Endothelial cell of umbilical vein (primary cell): ENCODE measurements at regions not wholly inside any gene's neighbourhood (a gene's known extent, or its start where the extent isn't known, plus 50 kb on each side); places are given as distances from the start of the nearest gene placed in this dataset.

Experiments used
- BruUV-seq: library from RNA; stranded (reverse); fragments of 400-500 nt; replicated peaks from 2 replicates; lab custom pipeline; 2021; lab: Mats Ljungman, UMichigan
- CTCF ChIA-PET: fragments of 300-600, 350-600 bp; sonication (Branson Sonifier 250); formaldehyde crosslinking; loops from one replicate; lab custom pipeline; 2021; ENCODE audit warnings: antibody characterized with exemption, inconsistent platforms; lab: Charles Lee
- POLR2A ChIA-PET: fragments of 300-600, 350-600 bp; sonication (Branson Sonifier 250); formaldehyde crosslinking; loops from one replicate; lab custom pipeline; 2021; ENCODE audit warnings: antibody characterized with exemption, inconsistent platforms; lab: Charles Lee
- DNase-seq: peaks from one replicate; pipeline ENCODE4 v3.0.0-alpha.2; 2011; ENCODE audit warnings: low read depth, low spot score
- FAIRE-seq: peaks from 2 replicates; lab custom pipeline; 2011; peaks lifted over from hg19 to GRCh38; lab: Jason Lieb, UNC
- H2AFZ ChIP-seq: 2 replicates; pipeline ENCODE4 v1.6.0; 2012; ENCODE audit warnings: low read depth, low read length, control low read depth, inconsistent platforms
- H3K27ac ChIP-seq: 2 replicates; pipeline ENCODE4 v1.5.1; 2011; ENCODE audit warnings: low read depth, mild to moderate bottlenecking, control low read depth, low read length, moderate library complexity; ENCODE audit not compliant: insufficient read depth
- H3K27me3 ChIP-seq, 2 experiments: 2 replicates each; pipeline versions ENCODE4 v1.6.0 to v1.6.1; 2011; ENCODE audit warnings: low read length in 2 of 2, mixed read lengths in 1 of 2; ENCODE audit not compliant: control insufficient read depth in 2 of 2, insufficient read depth in 2 of 2
- H3K36me3 ChIP-seq, 2 experiments: 2 replicates in 1 of 2; 3 replicates in 1 of 2; pipeline ENCODE4 v1.5.1; 2011; ENCODE audit warnings: low read length in 2 of 2, mild to moderate bottlenecking in 1 of 2, moderate library complexity in 1 of 2; ENCODE audit not compliant: control insufficient read depth in 2 of 2, insufficient read depth in 2 of 2; ENCODE audit errors: extremely low read depth in 1 of 2
- H3K4me1 ChIP-seq: 3 replicates; pipeline ENCODE4 v1.5.1; 2011; ENCODE audit warnings: mild to moderate bottlenecking, low read length; ENCODE audit not compliant: control insufficient read depth, insufficient read depth; ENCODE audit errors: extremely low read depth
- H3K4me2 ChIP-seq: 2 replicates; pipeline ENCODE4 v1.6.1; 2011; ENCODE audit warnings: low read length, control low read depth, mixed read lengths; ENCODE audit not compliant: insufficient read depth
- H3K4me3 ChIP-seq, 3 experiments: fragments of 200-600 bp in 1 of 3; sonication (generic), shearing (Covaris generic) in 1 of 3; replicated peaks in 1 of 3; 2 replicates each; pipeline ENCODE4 v1.5.1; 2011 to 2016; ENCODE audit warnings: control low read depth in 3 of 3, low read length in 3 of 3, mild to moderate bottlenecking in 2 of 3, inconsistent platforms in 1 of 3, low read depth in 1 of 3, moderate library complexity in 1 of 3; ENCODE audit not compliant: insufficient read depth in 1 of 3
- H3K79me2 ChIP-seq: 2 replicates; pipeline ENCODE4 v1.6.0; 2012; ENCODE audit warnings: low read length, inconsistent platforms; ENCODE audit not compliant: control insufficient read depth, insufficient read depth
- H3K9ac ChIP-seq: replicated peaks from 2 replicates; pipeline ENCODE3; 2011; ENCODE audit warnings: low read length, control low read depth; ENCODE audit not compliant: insufficient read depth; ENCODE audit errors: extremely low read depth
- H3K9me1 ChIP-seq: replicated peaks from 3 replicates; pipeline ENCODE4 v1.6.0; 2011; ENCODE audit warnings: mild to moderate bottlenecking, low read length; ENCODE audit not compliant: control insufficient read depth, insufficient read depth; ENCODE audit errors: extremely low read depth
- H3K9me3 ChIP-seq: replicated peaks from 2 replicates; pipeline ENCODE4 v1.5.1; 2012; ENCODE audit warnings: low read length, inconsistent platforms; ENCODE audit not compliant: control insufficient read depth, insufficient read depth
- H4K20me1 ChIP-seq: replicated peaks from 2 replicates; pipeline ENCODE3; 2011; ENCODE audit warnings: mild to moderate bottlenecking, low read length; ENCODE audit not compliant: control insufficient read depth, insufficient read depth; ENCODE audit errors: extremely low read depth
- CTCF ChIP-seq, 2 donors: IDR thresholded peaks; 1 replicate in 1 of 2; 2 replicates in 1 of 2; pipeline ENCODE4 v1.5.1; 2011; ENCODE audit warnings: low read length in 2 of 2, mild to moderate bottlenecking in 2 of 2, moderate library complexity in 2 of 2, control low read depth in 1 of 2, inconsistent platforms in 1 of 2, low read depth in 1 of 2; ENCODE audit not compliant: insufficient read depth in 1 of 2; ENCODE audit errors: extremely low read depth in 1 of 2
- EZH2 ChIP-seq: IDR thresholded peaks from 2 replicates; pipeline ENCODE4 v1.6.1; 2012; ENCODE audit warnings: borderline replicate concordance, low read depth, mild to moderate bottlenecking, moderate library complexity, low read length, inconsistent platforms; ENCODE audit not compliant: severe bottlenecking
- FOS ChIP-seq: IDR thresholded peaks from 2 replicates; pipeline ENCODE4 v1.6.1; 2011; ENCODE audit warnings: mild to moderate bottlenecking, low read length, moderate library complexity, borderline replicate concordance; ENCODE audit not compliant: insufficient read depth
- GATA2 ChIP-seq: IDR thresholded peaks from 2 replicates; pipeline ENCODE4 v1.7.0; 2011; ENCODE audit warnings: low read depth, mild to moderate bottlenecking, moderate library complexity, mixed read lengths, low read length; ENCODE audit not compliant: insufficient read length, insufficient read depth
- JUN ChIP-seq: IDR thresholded peaks from 2 replicates; pipeline ENCODE4 v1.6.1; 2011; ENCODE audit warnings: borderline replicate concordance, low read depth; ENCODE audit not compliant: insufficient read length, insufficient read depth
- MYC ChIP-seq: IDR thresholded peaks from one replicate; pipeline ENCODE4 v1.6.1; 2011; ENCODE audit warnings: mild to moderate bottlenecking, low read depth, low read length
- POLR2A ChIP-seq: IDR thresholded peaks from 2 replicates; pipeline ENCODE4 v1.6.1; 2012; ENCODE audit warnings: low read depth, mild to moderate bottlenecking, control low read depth, low read length
- POLR2AphosphoS5 ChIP-seq: IDR thresholded peaks from 2 replicates; pipeline ENCODE4 v1.6.1; 2012; ENCODE audit warnings: low read depth, mild to moderate bottlenecking, control low read depth, low read length, moderate library complexity; ENCODE audit not compliant: insufficient read depth
- dilution Hi-C: fragments of 300-500 bp; cut with MboI; formaldehyde crosslinking; loops from one replicate; pipeline ENCODE4 v1.15.0; 2019; ENCODE audit warnings: low sequenced_read_pairs; ENCODE audit not compliant: extremely low pct_ligation_motif_present
- intact Hi-C: fragments of 100-400 bp; cut with micrococcal nuclease; formaldehyde crosslinking; loops from one replicate; pipeline ENCODE4 v1.10.0; 2022
- TF ChIP-seq, protein P1 (sequence below): IDR thresholded peaks from 2 replicates; pipeline ENCODE4 v1.6.1; 2011; ENCODE audit not compliant: insufficient read depth, insufficient read length

DNA sequence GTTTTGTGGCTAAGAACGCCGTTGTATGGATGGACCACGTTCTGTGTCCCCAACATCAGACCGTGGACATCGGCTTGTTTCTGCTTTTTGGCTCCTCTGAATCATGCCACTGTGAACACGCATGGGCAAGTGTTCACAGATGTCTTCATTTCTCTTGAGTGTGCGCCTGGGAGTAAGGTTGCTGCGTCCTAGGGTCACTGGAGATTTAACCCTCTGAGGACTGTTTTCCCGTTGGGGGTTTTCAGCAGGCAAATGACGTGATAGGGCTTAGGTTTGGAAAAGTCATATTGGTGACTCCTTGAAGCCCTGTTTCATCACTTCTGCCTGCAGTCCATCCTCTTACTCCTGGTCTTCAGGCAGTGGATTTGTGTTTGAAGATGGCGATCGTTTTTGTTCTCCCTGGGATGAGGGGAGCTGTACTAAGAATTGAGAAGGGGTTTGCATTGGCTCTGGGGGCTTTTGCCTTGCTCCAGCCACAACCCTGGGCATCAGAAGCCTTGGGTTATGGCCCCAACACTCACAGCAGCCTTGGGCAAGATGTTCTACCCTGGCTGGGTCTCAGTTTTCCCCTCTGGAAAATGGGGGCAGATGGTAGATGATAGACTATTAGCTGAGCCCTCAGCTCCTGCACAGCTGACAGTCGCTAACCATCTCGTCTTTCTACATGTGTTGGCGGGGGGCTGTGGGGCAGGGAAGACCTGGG, 67.2 kb upstream of the CIBAR2 start:
- peaks cover 0 to 3% of the 10 kb centered on the region in 2 experiments for H3K36me3 ChIP-seq
- no peak overlapping the region for H3K4me3 ChIP-seq
- no peaks in the 10 kb centered on the region for H4K20me1 ChIP-seq
- DNase-seq (no peak), FAIRE-seq (no peak)
- no peak overlapping the region for H2AFZ ChIP-seq
- H3K27ac ChIP-seq, result no peak overlapping the region
- peaks cover 6% of the 10 kb centered on the region for H3K9me3 ChIP-seq
- no peaks in the 10 kb centered on the region for H3K27me3 ChIP-seq
- H3K9me1 ChIP-seq, result no peaks in the 10 kb centered on the region
- TF ChIP-seq EZH2 (no peak), MYC (no peak), POLR2AphosphoS5 (no peak), CTCF (IDR thresholded peaks at IDR 0.05; ENCODE audit: extremely low read depth in 1 of 2, insufficient read depth in 1 of 2, low read depth in 1 of 2, low read length in 2 of 2) (no peak), POLR2A (no peak), FOS (no peak), JUN (no peak), GATA2 (no peak)
- TF ChIP-seq, protein P1, sequence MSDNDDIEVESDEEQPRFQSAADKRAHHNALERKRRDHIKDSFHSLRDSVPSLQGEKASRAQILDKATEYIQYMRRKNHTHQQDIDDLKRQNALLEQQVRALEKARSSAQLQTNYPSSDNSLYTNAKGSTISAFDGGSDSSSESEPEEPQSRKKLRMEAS, result no peak
- BruUV-seq, result no TSS peak
- ChIA-PET POLR2A (no interaction called here), CTCF (no interaction called here)
- H3K4me2 ChIP-seq, result no peak overlapping the region
- H3K4me1 ChIP-seq, result peaks cover 11% of the 10 kb centered on the region
- peaks cover 5% of the 10 kb centered on the region for H3K79me2 ChIP-seq
- intact Hi-C loops (no loop called here), dilution Hi-C loops (no loop called here)
- no peak overlapping the region for H3K9ac ChIP-seq
